ENCODE measurements at regions not wholly inside any gene's neighbourhood (a gene's known extent, or its start where the extent isn't known, plus 50 kb on each side); places are given as distances from the start of the nearest gene placed in this dataset.

GRCh38 chr12:42912367-42912766 is 322.8 kb upstream of the PRICKLE1 start:
- TF ChIP-seq EZH2 (IDR thresholded peaks at IDR 0.05; ENCODE audit: low read length) (no peak), CTCF (optimal IDR thresholded peaks at IDR 0.05 in 1 of 3, IDR thresholded peaks at IDR 0.05 in 1 of 3, conservative IDR thresholded peaks at IDR 0.05 in 1 of 3; ENCODE audit: extremely low read depth in 1 of 3, insufficient read depth in 2 of 3, low read length in 3 of 3) (no peak)
- Histone ChIP-seq H2AFZ (ENCODE audit: control insufficient read depth, low read length) (no peak overlapping the region), H3K9ac (ENCODE audit: control insufficient read depth, extremely low read depth, insufficient read depth, low read length) (no peak overlapping the region), H3K4me1 (ENCODE audit: control insufficient read depth, extremely low read depth, insufficient read depth, low read length) (peaks cover 10% of the 10 kb centered on the region), H3K4me2 (ENCODE audit: control insufficient read depth, extremely low read depth, insufficient read depth, low read depth, low read length) (no peak overlapping the region), H3K36me3 (ENCODE audit: control insufficient read depth in 2 of 2, extremely low read depth in 1 of 2, insufficient read depth in 2 of 2, low read length in 2 of 2) (no peaks in the 10 kb centered on the region), H3K27me3 (ENCODE audit: control insufficient read depth, extremely low read depth, insufficient read depth, low read length) (no peaks in the 10 kb centered on the region), H3K4me3 (ENCODE audit: control insufficient read depth in 2 of 3, extremely low read depth in 1 of 3, insufficient read depth in 2 of 3, low read depth in 1 of 3, low read length in 3 of 3) (no peak overlapping the region), H3K79me2 (ENCODE audit: control insufficient read depth, insufficient read depth, low read length) (no peaks in the 10 kb centered on the region), H3K9me3 (ENCODE audit: control insufficient read depth, low read depth, low read length) (no peaks in the 10 kb centered on the region), H4K20me1 (ENCODE audit: control insufficient read depth, extremely low read depth, insufficient read depth, low read length) (no peaks in the 10 kb centered on the region), H3K9me1 (ENCODE audit: control insufficient read depth, extremely low read depth, insufficient read depth, low read length) (no peaks in the 10 kb centered on the region), H3K27ac (ENCODE audit: control insufficient read depth, insufficient read depth, low read length) (no peak overlapping the region)
- FAIRE-seq (no peak), DNase-seq (ENCODE audit: low read depth, low spot score) (no peak)
- dilution Hi-C loops (cut with MboI; ENCODE audit: extremely low pct_ligation_motif_present, low sequenced_read_pairs) = no loop called here

GRCh38 chr12:42910656-42911055 is 321.1 kb upstream of the PRICKLE1 start:
- peak; percentile 35 for DNase-seq (ENCODE audit: low read depth, low spot score)
- H3K79me2 ChIP-seq (ENCODE audit: control insufficient read depth, insufficient read depth, low read length) = no peaks in the 10 kb centered on the region
- peak overlapping the region; percentile 13 for H3K4me2 ChIP-seq (ENCODE audit: control insufficient read depth, extremely low read depth, insufficient read depth, low read depth, low read length)

More at GRCh38 chr12:42910656-42911055, 321.1 kb upstream of the PRICKLE1 start:
- dilution Hi-C loops (cut with MboI; ENCODE audit: extremely low pct_ligation_motif_present, low sequenced_read_pairs) = no loop called here
- Histone ChIP-seq H3K4me1 (ENCODE audit: control insufficient read depth, extremely low read depth, insufficient read depth, low read length) (peaks cover 10% of the 10 kb centered on the region), H3K9me1 (ENCODE audit: control insufficient read depth, extremely low read depth, insufficient read depth, low read length) (no peaks in the 10 kb centered on the region), H3K36me3 (ENCODE audit: control insufficient read depth in 2 of 2, extremely low read depth in 1 of 2, insufficient read depth in 2 of 2, low read length in 2 of 2) (no peaks in the 10 kb centered on the region), H4K20me1 (ENCODE audit: control insufficient read depth, extremely low read depth, insufficient read depth, low read length) (no peaks in the 10 kb centered on the region), H3K9ac (ENCODE audit: control insufficient read depth, extremely low read depth, insufficient read depth, low read length) (no peak overlapping the region), H3K9me3 (ENCODE audit: control insufficient read depth, low read depth, low read length) (no peaks in the 10 kb centered on the region), H2AFZ (ENCODE audit: control insufficient read depth, low read length) (peak overlapping the region; percentile 30), H3K4me3 (ENCODE audit: control insufficient read depth in 2 of 3, extremely low read depth in 1 of 3, insufficient read depth in 2 of 3, low read depth in 1 of 3, low read length in 3 of 3) (no peak overlapping the region), H3K27me3 (ENCODE audit: control insufficient read depth, extremely low read depth, insufficient read depth, low read length) (no peaks in the 10 kb centered on the region), H3K27ac (ENCODE audit: control insufficient read depth, insufficient read depth, low read length) (no peak overlapping the region)
- TF ChIP-seq EZH2 (IDR thresholded peaks at IDR 0.05; ENCODE audit: low read length) (no peak), CTCF (optimal IDR thresholded peaks at IDR 0.05 in 1 of 3, IDR thresholded peaks at IDR 0.05 in 1 of 3, conservative IDR thresholded peaks at IDR 0.05 in 1 of 3; ENCODE audit: extremely low read depth in 1 of 3, insufficient read depth in 2 of 3, low read length in 3 of 3) (no peak)
- FAIRE-seq = peak; percentile 79

Measured in keratinocyte (primary cell).